ENCODE measurements at regions not wholly inside any gene's neighbourhood (a gene's known extent, or its start where the extent isn't known, plus 50 kb on each side); places are given as distances from the start of the nearest gene placed in this dataset.

GRCh38 chr12:105998561-105998960 is 140.2 kb downstream of the NUAK1 start:
- Histone ChIP-seq H3K9ac (ENCODE audit: low read depth, low read length) (no peak overlapping the region), H3K4me1 (ENCODE audit: insufficient read depth, low read length) (peaks cover 3% of the 10 kb centered on the region; the same call in 1 of the 2 replicates), H3K36me3 (ENCODE audit: insufficient read depth, low read length) (no peaks in the 10 kb centered on the region), H3K9me3 (ENCODE audit: control insufficient read depth, insufficient read depth, low read length) (no peaks in the 10 kb centered on the region)

GRCh38 chr12:106000382-106001104 is 138.2 kb downstream of the NUAK1 start:
- Histone ChIP-seq H3K36me3 (ENCODE audit: insufficient read depth, low read length) (no peaks in the 10 kb centered on the region), H3K4me1 (ENCODE audit: insufficient read depth, low read length) (no peaks in the 10 kb centered on the region), H3K9ac (ENCODE audit: low read depth, low read length) (no peak overlapping the region), H3K9me3 (ENCODE audit: control insufficient read depth, insufficient read depth, low read length) (no peaks in the 10 kb centered on the region; the same call in 1 of the 2 replicates)

GRCh38 chr12:106001105-106001836 is 137.5 kb downstream of the NUAK1 start:
- Histone ChIP-seq H3K9ac (ENCODE audit: low read depth, low read length) (no peak overlapping the region), H3K4me1 (ENCODE audit: insufficient read depth, low read length) (no peaks in the 10 kb centered on the region), H3K9me3 (ENCODE audit: control insufficient read depth, insufficient read depth, low read length) (no peaks in the 10 kb centered on the region; the same call in 1 of the 2 replicates), H3K36me3 (ENCODE audit: insufficient read depth, low read length) (no peaks in the 10 kb centered on the region)

- Histone ChIP-seq H3K4me1 (ENCODE audit: insufficient read depth, low read length) (no peaks in the 10 kb centered on the region), H3K9ac (ENCODE audit: low read depth, low read length) (no peak overlapping the region), H3K36me3 (ENCODE audit: insufficient read depth, low read length) (no peaks in the 10 kb centered on the region), H3K9me3 (ENCODE audit: control insufficient read depth, insufficient read depth, low read length) (no peaks in the 10 kb centered on the region; the same call in 1 of the 2 replicates)
Measured at GRCh38 chr12:106001837-106002218, 136.9 kb downstream of the NUAK1 start.

- H3K9ac ChIP-seq (ENCODE audit: low read depth, low read length): no peak overlapping the region
- no peaks in the 10 kb centered on the region for H3K36me3 ChIP-seq (ENCODE audit: insufficient read depth, low read length)
- no peaks in the 10 kb centered on the region for H3K4me1 ChIP-seq (ENCODE audit: insufficient read depth, low read length)
- H3K9me3 ChIP-seq (ENCODE audit: control insufficient read depth, insufficient read depth, low read length): no peaks in the 10 kb centered on the region; the same call in 1 of the 2 replicates
Measured at GRCh38 chr12:106003297-106003696, 135.5 kb downstream of the NUAK1 start.

- H3K9me3 ChIP-seq (ENCODE audit: control insufficient read depth, insufficient read depth, low read length): no peaks in the 10 kb centered on the region; the same call in 1 of the 2 replicates
- H3K9ac ChIP-seq (ENCODE audit: low read depth, low read length): no peak overlapping the region
- no peaks in the 10 kb centered on the region for H3K36me3 ChIP-seq (ENCODE audit: insufficient read depth, low read length)
- H3K4me1 ChIP-seq (ENCODE audit: insufficient read depth, low read length): no peaks in the 10 kb centered on the region
Measured at GRCh38 chr12:106004289-106004688, 134.5 kb downstream of the NUAK1 start.

- H3K9ac ChIP-seq (ENCODE audit: low read depth, low read length): no peak overlapping the region
Measured at GRCh38 chr12:106006382-106006781, 132.4 kb downstream of the NUAK1 start.

GRCh38 chr12:106006940-106007339 is 131.8 kb downstream of the NUAK1 start:
- H3K36me3 ChIP-seq (ENCODE audit: insufficient read depth, low read length): no peaks in the 10 kb centered on the region
- H3K9ac ChIP-seq (ENCODE audit: low read depth, low read length): no peak overlapping the region
- H3K4me1 ChIP-seq (ENCODE audit: insufficient read depth, low read length): no peaks in the 10 kb centered on the region
- H3K9me3 ChIP-seq (ENCODE audit: control insufficient read depth, insufficient read depth, low read length): no peaks in the 10 kb centered on the region; the same call in 1 of the 2 replicates

More at GRCh38 chr12:106006382-106006781, 132.4 kb downstream of the NUAK1 start:
- H3K9me3 ChIP-seq (ENCODE audit: control insufficient read depth, insufficient read depth, low read length): no peaks in the 10 kb centered on the region; the same call in 1 of the 2 replicates
- no peaks in the 10 kb centered on the region for H3K36me3 ChIP-seq (ENCODE audit: insufficient read depth, low read length)
- no peaks in the 10 kb centered on the region for H3K4me1 ChIP-seq (ENCODE audit: insufficient read depth, low read length)

GRCh38 chr12:106010741-106011140 is 128.0 kb downstream of the NUAK1 start:
- Histone ChIP-seq H3K36me3 (ENCODE audit: insufficient read depth, low read length) (no peaks in the 10 kb centered on the region), H3K9ac (ENCODE audit: low read depth, low read length) (no peak overlapping the region), H3K9me3 (ENCODE audit: control insufficient read depth, insufficient read depth, low read length) (0 out of 2 replicates have a peak, but pooled peaks cover 2% of the 10 kb centered on the region), H3K4me1 (ENCODE audit: insufficient read depth, low read length) (no peaks in the 10 kb centered on the region)

Measured in ES-I3 (cell line).